ENCODE measurements at regions not wholly inside any gene's neighbourhood (a gene's known extent, or its start where the extent isn't known, plus 50 kb on each side); places are given as distances from the start of the nearest gene placed in this dataset.

GRCh38 chr11:28922386-28922981 is 814.3 kb downstream of the METTL15 start:
- Histone ChIP-seq H3K36me3 (ENCODE audit: control insufficient read depth in 1 of 2, insufficient read depth in 2 of 2, low read length in 2 of 2) (no peaks in the 10 kb centered on the region), H3K79me2 (ENCODE audit: insufficient read depth, low read length) (no peaks in the 10 kb centered on the region), H3K27ac (ENCODE audit: low read depth, low read length) (no peak overlapping the region), H3K9me3 (ENCODE audit: control insufficient read depth in 1 of 2, insufficient read depth in 1 of 2, low read depth in 1 of 2, low read length in 2 of 2) (no peaks in the 10 kb centered on the region), H3K9ac (ENCODE audit: low read length) (no peak overlapping the region), H4K20me1 (ENCODE audit: insufficient read depth) (no peaks in the 10 kb centered on the region), H2AFZ (ENCODE audit: low read depth, low read length, poor library complexity, severe bottlenecking) (no peak overlapping the region), H3K9me2 (ENCODE audit: insufficient read depth) (no peaks in the 10 kb centered on the region), H3K4me1 (ENCODE audit: control insufficient read depth in 1 of 2, insufficient read depth in 2 of 2, low read length in 2 of 2) (no peaks in the 10 kb centered on the region), H3K4me2 (ENCODE audit: low read length) (no peak overlapping the region), H3K4me3 (replicated peaks in 1 of 2; ENCODE audit: low read depth in 1 of 2, low read length in 2 of 2) (no peak overlapping the region), H3K27me3 (ENCODE audit: insufficient read depth, low read length) (no peaks in the 10 kb centered on the region)
- TF ChIP-seq RAD21 (IDR thresholded peaks at IDR 0.05; ENCODE audit: low read depth) = no peak
- TF ChIP-seq EZH2phosphoT487 (IDR thresholded peaks at IDR 0.05; ENCODE audit: borderline replicate concordance) = no peak
- no peak for TF ChIP-seq SRF (IDR thresholded peaks at IDR 0.05; ENCODE audit: low read depth)
- TF ChIP-seq POLR2AphosphoS5 (IDR thresholded peaks at IDR 0.05; ENCODE audit: low read depth, low read length) = no peak
- TF ChIP-seq SP1 (IDR thresholded peaks at IDR 0.05; ENCODE audit: low read depth) = no peak
- no peak for TF ChIP-seq EZH2 (IDR thresholded peaks at IDR 0.05)
- TF ChIP-seq FOSL1 (IDR thresholded peaks at IDR 0.05; ENCODE audit: low read depth) = no peak
- no peak for TF ChIP-seq ELF1 (IDR thresholded peaks at IDR 0.05; ENCODE audit: borderline replicate concordance, low read depth)
- TF ChIP-seq ZNF274 (IDR thresholded peaks at IDR 0.05; ENCODE audit: low read depth, low read length) = no peak
- TF ChIP-seq EGR1 (IDR thresholded peaks at IDR 0.05; ENCODE audit: low read depth) = no peak
- TF ChIP-seq, protein P1, sequence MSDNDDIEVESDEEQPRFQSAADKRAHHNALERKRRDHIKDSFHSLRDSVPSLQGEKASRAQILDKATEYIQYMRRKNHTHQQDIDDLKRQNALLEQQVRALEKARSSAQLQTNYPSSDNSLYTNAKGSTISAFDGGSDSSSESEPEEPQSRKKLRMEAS (IDR thresholded peaks at IDR 0.05) = no peak
- no peak for TF ChIP-seq JUND (IDR thresholded peaks at IDR 0.05)
- no peak for TF ChIP-seq CBX3 (IDR thresholded peaks at IDR 0.05; ENCODE audit: low read depth)
- TF ChIP-seq TCF7L2 (IDR thresholded peaks at IDR 0.05; ENCODE audit: borderline replicate concordance, extremely low read depth, insufficient read depth, insufficient read length) = no peak
- TF ChIP-seq, protein P2, sequence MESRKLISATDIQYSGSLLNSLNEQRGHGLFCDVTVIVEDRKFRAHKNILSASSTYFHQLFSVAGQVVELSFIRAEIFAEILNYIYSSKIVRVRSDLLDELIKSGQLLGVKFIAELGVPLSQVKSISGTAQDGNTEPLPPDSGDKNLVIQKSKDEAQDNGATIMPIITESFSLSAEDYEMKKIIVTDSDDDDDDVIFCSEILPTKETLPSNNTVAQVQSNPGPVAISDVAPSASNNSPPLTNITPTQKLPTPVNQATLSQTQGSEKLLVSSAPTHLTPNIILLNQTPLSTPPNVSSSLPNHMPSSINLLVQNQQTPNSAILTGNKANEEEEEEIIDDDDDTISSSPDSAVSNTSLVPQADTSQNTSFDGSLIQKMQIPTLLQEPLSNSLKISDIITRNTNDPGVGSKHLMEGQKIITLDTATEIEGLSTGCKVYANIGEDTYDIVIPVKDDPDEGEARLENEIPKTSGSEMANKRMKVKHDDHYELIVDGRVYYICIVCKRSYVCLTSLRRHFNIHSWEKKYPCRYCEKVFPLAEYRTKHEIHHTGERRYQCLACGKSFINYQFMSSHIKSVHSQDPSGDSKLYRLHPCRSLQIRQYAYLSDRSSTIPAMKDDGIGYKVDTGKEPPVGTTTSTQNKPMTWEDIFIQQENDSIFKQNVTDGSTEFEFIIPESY (IDR thresholded peaks at IDR 0.05; ENCODE audit: extremely low read depth, insufficient replicate concordance, low read length) = no peak
- no TSS peak for BruUV-seq (replicated peaks)
- ChIA-PET CTCF (no interaction called here), POLR2A (no interaction called here), RAD21 (ENCODE audit: low non-redundant PET in 1 of 2, low total read pairs in 2 of 2, uncharacterized antibody in 2 of 2, unreplicated experiment in 2 of 2) (no interaction called here)
- intact Hi-C loops (cut with micrococcal nuclease) = no loop called here
- ATAC-seq (no peak), DNase-seq (ENCODE audit: low read depth, low spot score) (no peak)
